Ureter (tissue), 1 donor: ENCODE measurements at regions not wholly inside any gene's neighbourhood (a gene's known extent, or its start where the extent isn't known, plus 50 kb on each side); places are given as distances from the start of the nearest gene placed in this dataset.
"Not testable (repeated sequence)": the region's sequence is repeated elsewhere in the genome, so short reads cannot be mapped to it uniquely, and the experiment has no call there.

Experiments used
- DNase-seq: peaks from one replicate; pipeline ENCODE4 v3.0.0-alpha.2; 2020; ENCODE audit warnings: low spot score
- donor health status: DM: yes; HTN: yes; CAD: no.

- no peak for DNase-seq
Measured at GRCh38 chr6:93954584-93954983, 535.2 kb upstream of the EPHA7 start.

DNA sequence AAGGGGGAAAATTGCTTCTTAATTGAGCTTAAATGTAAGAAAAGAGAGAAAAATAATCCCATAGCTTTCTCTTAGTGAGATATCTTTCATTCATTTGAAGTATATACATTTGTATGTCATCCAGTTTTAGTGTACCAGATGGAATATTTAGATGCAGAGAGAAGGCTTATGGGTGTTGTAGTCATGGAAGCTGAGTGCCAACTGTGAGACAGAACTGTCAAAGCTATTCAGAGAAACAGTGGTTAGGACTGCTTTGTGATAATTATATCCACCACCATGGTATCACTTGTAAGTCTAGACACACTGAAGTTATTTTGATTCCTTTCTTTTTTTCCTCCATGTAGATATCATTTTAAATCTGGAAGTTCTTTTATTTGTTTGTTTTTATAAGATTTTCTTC, 524.3 kb upstream of the EPHA7 start:
- no peak for DNase-seq

DNA sequence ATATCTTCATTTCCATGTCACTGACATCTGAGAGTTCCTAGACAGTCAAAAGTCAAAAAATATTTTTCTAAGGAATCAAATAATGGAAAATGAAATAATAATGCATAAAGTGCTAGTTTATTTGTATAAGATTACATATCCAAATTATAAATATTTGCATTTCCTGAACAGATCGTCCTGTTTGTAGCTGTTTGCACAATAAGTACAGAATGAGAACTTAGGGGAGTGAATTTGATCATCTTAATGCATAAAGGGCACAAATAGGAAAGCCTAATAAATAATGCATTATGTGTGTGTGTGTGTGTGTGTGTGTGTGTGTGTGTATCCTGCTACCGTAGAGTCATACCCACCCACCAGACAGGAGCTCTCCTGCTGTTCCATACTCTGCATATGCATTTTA, 521.0 kb upstream of the EPHA7 start:
- no peak for DNase-seq

GRCh38 chr6:93932175-93932574, 512.8 kb upstream of the EPHA7 start:
- DNase-seq: no peak

GRCh38 chr6:93927731-93928130, 508.4 kb upstream of the EPHA7 start:
- DNase-seq: no peak

GRCh38 chr6:93919365-93919764, 500.0 kb upstream of the EPHA7 start:
- no peak for DNase-seq

- DNase-seq: no peak
Measured at GRCh38 chr6:93918258-93918657, 498.9 kb upstream of the EPHA7 start.

- no peak for DNase-seq
Measured at GRCh38 chr6:93917216-93917615, 497.9 kb upstream of the EPHA7 start.

- no peak for DNase-seq
Measured at GRCh38 chr6:93916716-93917115, 497.4 kb upstream of the EPHA7 start.

DNA sequence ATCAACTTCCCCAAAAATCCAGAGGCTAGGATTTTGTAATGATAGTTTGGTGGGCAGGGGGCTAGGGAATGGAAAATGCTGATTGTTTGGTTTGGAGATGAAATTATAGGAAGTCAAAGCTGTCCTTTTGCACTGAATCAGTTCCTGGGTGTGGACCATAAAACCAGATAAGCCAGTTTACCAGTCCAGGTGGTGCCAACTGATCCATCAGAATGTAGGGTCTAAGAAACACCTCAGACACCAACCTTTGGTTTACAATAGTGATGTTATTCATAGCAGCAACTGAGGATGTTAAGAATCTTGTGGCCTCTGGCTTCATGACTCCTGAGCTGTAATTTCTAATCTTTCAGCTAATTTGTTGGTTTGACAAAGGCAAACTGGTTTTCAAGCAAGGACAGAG, 496.6 kb upstream of the EPHA7 start:
- no peak for DNase-seq

DNA sequence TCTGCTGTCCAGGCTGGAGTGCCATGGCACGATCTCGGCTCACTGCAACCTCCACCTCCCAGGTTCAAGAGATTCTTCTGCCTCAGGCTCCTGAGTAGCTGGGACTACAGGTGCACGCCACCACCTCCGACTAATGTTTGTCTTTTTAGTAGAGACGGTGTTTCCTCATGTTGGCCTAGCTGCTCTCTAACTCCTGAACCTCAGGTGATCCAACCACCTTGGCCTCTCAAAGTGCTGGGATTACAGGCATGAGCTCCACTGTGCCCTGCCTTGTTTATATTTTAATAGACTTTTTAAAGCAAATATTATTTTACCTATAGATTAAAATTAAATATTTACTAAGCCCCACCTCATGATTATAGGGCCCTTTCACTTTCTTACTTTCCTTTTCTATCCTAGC, 483.2 kb upstream of the EPHA7 start:
- DNase-seq: no peak

GRCh38 chr6:93900142-93900541, 480.8 kb upstream of the EPHA7 start:
- no peak for DNase-seq

- no peak for DNase-seq
Measured at GRCh38 chr6:93896081-93896480, 476.7 kb upstream of the EPHA7 start.

DNA sequence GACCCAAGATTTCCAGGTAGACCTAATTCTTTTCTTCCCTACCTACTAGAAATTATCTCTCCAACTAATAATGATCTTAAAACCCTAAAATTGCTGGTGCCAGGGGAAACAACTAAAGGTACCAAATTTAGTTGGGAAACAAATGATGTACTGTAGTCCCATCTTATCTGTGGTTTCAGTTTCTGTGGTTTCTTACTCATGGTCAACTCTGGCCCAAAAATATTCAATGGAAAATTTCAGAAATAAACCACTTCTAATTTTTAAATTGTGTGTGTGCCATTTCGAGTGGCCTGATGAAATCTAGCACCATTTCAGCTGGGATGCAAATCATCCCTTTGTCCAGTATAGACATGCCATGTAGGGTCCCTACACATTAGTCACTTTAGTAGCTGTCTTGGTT, 475.2 kb upstream of the EPHA7 start:
- DNase-seq: no peak

GRCh38 chr6:93889713-93890112, 470.4 kb upstream of the EPHA7 start:
- DNase-seq: no peak

DNA sequence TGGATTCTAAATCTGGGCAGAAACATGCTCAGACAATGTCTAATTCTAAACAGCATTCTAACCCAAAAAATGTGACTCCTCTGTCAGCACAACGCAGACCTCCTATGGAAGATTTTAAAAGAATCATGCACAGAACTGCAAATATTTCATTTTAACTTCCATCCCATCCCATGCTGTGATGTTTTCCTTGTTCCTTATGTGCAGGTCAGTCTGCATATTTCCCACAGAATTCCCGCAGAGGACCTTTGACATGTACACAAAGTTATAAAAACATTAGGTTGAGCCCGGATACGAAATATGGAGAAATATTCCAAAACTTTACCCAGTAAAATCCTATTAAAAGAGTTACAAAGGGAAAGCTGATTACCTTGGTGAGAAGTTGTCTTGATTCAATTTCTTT, 467.1 kb upstream of the EPHA7 start:
- no peak for DNase-seq

DNA sequence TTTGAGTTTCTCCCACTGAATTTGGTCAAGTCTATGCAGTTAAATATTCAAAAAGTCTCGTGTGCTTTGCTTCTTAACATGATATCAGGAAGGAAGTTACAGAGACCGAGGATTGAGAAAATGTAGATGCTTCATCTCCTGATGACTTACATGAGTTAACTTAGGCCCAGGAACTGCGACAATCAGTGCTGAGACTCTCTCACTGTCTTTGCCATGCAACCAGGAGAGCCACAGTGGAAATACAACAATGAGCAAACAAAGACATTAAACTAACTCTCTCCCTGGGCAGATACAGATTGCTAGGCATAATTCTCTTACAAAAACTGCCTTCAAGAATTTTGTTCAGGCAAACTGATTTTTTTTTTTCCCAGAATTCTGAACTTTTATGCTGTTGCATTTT, 440.6 kb upstream of the EPHA7 start:
- DNase-seq: no peak

DNA sequence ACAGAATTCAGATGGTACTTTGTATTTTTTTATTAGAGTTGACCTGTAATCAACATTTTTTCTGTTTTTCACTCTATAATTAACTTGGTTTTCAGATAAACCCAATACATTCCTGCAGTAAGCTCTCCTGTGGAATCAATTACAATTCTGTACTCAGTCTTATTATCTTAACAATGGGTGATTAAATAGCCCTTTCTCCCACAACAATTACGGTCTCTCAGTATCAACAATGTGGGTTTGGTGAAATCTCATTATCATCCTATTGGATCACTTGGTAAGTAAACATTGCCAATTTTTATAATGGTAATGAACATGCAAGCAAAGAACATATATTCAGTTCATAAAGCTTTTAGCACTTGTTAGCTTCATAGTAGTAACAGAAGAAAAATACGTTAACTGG, 438.9 kb upstream of the EPHA7 start:
- no peak for DNase-seq

DNA sequence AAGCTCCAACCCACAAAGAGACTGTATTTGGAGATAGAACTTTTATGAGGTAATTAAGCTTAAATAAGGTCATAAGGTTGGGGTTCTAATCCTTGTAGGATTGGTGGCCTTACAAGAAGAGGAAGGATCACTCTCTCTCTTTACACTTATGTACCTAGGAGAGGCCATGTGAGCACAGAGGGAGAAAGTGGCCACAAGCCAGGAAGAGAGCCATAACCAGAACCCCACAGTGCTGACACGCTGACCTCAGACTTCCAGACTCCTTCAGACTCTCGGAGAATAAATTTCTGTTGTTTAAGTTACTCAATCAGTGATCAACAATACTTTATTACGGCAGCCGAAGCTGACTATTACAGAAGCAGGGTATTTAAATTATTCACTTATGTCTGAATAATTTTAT, 430.5 kb upstream of the EPHA7 start:
- DNase-seq: no peak

DNA sequence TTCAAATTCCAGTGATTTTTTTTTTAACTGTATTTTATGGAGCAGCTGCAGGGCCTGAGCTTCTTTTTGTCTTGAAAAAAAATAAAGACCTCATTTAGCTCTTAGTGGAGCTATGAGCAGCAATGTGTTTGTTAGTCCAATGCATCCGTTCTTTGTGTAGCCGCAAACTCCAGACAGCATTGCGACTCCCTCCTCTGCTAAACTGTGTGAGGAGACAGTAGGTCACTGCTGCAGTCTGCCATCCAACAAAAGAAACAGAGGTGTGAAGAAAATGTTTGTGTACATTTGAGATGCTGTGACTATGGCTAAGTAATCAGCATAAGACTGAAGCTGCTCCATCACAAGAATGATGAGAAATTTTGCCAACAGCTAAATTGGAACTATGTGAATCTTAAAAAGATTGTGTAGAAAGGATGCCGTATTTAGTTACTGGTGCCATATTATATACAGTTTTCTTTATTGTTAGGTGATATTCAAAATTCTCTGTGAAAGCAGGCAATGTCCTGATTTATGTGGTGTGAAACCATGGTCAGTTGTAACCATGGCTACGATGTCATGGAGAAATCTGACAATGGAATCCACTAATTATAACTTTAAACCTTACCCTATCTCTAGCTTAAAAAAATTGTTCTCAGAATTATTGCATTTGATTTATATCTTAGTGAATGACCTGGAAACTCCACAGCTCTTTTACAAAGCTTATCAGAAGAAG, 428.8 kb upstream of the EPHA7 start:
- no peak for DNase-seq

- DNase-seq: no peak
Measured at GRCh38 chr6:93842178-93842577, 422.8 kb upstream of the EPHA7 start.

- DNase-seq: not testable (repeated sequence)
Measured at GRCh38 chr6:93835451-93836145, 416.2 kb upstream of the EPHA7 start.

GRCh38 chr6:93835026-93835425, 415.7 kb upstream of the EPHA7 start:
- DNase-seq: not testable (repeated sequence)

GRCh38 chr6:93833326-93833725, 414.0 kb upstream of the EPHA7 start:
- not testable (repeated sequence) for DNase-seq
